OCI-M1 (cell line): ENCODE measurements at regions not wholly inside any gene's neighbourhood (a gene's known extent, or its start where the extent isn't known, plus 50 kb on each side); places are given as distances from the start of the nearest gene placed in this dataset.

Experiments
- DNase-seq: peaks from one replicate; lab custom pipeline; 2025; lab: John Stamatoyannopoulos, UW

- no peak for DNase-seq
Measured at GRCh38 chr20:60901831-60902230, 350.2 kb upstream of the CDH4 start.

DNA sequence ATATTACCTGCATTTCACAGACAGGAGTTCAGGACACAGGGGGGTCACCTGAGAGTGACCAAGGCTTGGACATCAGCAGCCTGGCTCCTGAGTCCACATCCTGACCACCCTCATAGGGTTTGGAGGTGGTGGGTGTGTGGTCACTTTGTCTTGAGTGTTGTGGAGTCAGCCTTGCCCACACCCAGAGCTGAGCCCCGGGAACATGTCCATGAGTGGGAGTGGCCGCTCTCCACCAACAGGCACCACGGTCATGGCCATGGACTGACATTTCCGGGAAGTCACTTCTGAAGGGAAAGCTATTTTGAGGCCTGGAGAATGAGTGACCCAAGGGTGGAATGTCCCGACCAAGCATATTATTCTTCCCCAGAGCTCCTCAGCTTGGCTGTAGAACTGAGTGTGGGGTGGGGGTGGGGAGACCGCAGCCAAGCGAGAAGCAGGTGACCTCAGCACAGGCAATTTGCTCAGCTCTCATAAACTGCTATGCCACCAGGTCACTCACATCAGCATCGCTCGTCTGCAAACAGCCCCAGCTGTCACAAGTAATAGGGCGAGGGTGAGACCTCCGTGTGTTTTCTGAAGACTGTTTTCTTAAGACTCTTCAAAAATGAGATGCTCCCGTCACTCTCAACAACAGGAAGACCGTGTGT lies 348.6 kb upstream of the CDH4 start:
- DNase-seq = no peak

GRCh38 chr20:60904730-60905129 lies 347.3 kb upstream of the CDH4 start:
- no peak for DNase-seq

DNA sequence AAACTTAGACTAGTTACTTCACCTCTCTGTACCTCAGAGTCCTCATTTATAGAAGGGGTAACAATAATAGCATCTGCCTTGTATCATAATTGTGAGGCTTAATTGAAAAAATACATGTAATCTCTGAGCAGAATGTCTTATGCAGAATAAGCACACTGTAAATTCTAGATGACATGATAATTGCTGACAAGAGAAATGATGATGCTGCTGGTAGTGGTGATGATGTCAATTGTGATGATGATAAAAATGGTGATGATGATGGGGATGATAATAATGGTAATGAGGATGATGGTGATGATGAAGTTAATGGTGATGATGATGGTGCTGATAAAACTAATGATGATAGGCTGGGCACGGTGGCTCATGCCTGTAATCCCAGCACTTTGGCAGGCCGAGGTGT lies 346.1 kb upstream of the CDH4 start:
- DNase-seq = no peak

GRCh38 chr20:60906555-60906954 lies 345.5 kb upstream of the CDH4 start:
- no peak for DNase-seq

DNA sequence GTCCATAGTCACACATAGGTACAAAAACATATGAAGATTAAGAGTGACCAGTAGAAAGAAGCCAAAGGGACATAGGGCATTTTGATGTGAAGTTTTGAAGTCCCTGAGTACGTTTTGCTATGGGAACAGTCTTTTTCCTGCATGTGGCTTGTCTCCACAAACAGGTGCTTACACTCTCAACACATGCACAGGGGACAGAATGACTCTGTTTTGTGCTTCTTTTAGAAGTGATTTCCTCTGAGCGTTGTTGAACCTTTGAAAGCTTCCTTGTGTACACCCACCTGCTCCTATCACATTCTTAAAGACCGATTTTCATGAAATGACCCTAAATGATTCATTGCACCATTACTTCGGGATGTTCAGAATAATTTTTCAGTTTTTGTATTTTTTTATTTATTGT lies 338.8 kb upstream of the CDH4 start:
- DNase-seq = no peak

DNA sequence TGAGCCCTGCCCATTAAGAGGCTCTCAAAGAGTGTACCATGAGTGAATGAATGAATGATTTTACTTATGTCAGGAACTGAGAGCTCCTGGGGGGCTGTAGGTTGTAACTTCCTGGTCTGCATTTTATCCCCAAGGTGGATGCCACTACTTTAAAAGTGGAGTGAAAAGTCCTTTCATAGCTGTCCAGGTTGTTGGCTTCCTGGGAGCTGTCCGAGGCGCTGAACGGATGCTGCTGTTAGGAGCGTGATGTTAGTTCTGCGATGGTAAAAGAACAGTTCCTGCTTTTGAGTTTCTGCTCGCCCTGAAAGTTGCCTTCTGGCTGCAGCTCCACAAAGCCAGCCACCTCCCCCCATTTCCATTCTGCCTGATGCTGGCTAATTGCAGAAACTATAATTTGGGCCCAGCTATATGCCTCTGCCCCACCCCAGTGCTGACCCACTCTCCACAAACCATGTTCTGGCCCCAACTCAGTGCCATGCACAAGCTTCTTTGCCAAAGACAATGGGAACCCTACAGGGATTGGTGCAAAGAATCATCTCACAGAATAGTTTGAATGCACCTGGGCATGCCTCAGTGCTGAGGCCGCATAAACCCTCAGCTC lies 330.9 kb upstream of the CDH4 start:
- DNase-seq = no peak

- DNase-seq = no peak
Measured at GRCh38 chr20:60926831-60927230, 325.2 kb upstream of the CDH4 start.

DNA sequence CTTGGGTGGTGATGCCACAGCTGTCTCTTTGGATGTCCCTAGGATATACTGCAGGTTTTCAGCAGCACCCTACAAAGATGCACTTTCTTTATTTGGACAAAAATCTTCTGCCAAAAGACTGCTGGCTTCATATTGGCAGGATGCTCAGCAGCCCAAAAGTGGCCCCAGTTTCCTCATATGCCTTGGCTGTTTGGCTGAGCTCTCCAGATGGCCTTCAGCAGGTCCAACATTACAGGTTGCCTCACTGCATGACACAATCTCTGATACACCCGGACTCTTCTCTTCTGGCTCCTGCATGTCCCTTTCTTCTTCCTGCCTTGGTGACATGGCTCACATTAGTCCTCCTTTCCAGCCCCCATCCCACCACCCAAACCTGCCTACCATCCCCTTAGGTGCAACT lies 323.7 kb upstream of the CDH4 start:
- DNase-seq = no peak

DNA sequence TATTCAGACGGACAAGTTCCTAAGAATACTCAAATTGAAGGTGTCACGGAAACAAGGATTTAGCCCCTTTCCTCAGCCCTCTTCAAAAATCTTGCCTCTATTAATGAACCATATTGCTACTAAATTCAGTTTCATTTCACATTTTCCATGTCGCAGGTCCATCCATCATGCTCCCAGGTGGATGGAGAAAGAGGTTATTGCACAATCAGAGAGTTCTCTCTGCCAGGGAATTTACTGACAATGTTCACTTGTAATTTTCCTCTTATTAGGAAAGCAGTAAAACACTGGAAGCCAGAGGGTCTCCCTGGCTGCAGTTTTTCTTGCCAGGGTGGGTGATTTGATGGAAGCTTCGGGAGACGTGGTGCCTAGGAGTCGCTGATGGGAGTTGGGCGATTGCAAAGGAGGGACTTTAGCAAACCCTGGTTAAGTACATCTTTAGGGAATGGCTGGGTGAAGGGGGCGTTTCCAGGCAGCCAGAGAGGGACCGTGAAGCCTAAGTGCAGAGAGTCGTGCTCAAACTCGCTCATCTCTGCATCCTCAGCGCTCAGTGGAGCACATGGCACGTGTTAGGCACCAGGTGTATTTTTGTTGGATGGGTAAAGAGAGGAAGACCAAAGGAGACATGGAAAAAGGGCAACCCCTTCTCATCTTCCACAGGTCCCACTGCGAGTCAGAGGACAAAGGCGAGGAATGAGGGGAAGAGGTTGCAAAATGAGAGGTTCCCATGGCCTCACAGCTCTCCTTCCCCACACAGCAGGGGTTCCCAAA lies 321.9 kb upstream of the CDH4 start:
- DNase-seq = no peak

DNA sequence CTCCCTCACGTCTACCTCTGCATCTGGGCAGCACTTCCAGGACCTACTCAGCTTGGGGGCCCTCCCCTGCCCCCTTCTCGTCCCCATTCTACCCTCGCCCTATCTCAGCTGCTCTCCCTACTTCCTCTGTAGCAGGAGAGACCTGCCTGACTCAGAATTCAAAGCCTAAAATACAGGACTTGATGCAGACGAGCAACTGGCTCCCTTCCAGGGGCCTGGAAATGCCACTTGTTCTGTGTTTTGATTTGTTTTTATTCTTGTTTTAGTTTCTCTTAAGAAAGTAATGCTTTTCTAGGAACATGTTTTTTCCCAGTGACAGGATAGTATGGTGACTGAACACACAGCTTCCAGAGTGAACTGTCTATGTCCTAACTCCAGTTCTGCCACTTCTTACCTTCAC lies 320.4 kb upstream of the CDH4 start:
- DNase-seq = no peak

DNA sequence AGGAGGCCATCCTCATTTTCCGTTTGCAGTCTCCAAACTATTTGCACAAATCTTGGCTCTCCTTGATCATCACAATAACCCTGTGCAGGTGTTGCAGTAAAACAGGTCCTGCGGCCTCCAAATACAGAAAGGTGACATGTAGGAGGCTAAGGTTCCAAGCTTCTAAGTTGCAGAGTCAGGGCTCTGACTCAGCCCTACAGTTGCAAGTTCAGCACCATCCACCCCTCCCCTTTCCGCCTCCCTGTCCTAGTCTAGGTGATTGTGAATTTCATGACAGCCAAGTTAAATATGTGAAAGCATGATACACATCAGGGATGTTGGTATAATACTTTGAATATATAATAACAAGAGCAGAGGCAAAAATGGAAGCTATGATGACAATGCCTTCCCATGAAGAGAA lies 317.3 kb upstream of the CDH4 start:
- no peak for DNase-seq

- no peak for DNase-seq
Measured at GRCh38 chr20:60935971-60936370, 316.1 kb upstream of the CDH4 start.

- DNase-seq = no peak
Measured at GRCh38 chr20:60937585-60937984, 314.5 kb upstream of the CDH4 start.

DNA sequence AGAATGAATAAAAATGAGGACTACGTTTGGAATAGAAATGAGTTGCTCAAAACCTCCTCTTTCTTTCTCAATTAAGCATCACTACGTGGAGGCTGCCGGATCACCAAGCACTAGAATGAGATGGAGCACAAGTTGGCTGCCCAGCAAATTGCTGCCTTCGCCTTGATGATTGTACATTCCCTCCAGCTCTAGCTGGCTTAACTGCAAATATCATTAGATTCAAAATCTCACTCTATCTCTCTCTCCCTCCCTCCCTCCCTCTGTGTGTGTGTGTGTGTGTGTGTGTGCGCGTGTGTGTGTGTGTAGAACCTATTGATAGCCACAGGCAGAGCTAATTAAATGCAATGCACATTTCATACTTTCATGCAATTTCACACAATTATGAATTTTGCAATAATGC lies 310.7 kb upstream of the CDH4 start:
- DNase-seq = no peak

- no peak for DNase-seq
Measured at GRCh38 chr20:60947819-60948218, 304.2 kb upstream of the CDH4 start.

DNA sequence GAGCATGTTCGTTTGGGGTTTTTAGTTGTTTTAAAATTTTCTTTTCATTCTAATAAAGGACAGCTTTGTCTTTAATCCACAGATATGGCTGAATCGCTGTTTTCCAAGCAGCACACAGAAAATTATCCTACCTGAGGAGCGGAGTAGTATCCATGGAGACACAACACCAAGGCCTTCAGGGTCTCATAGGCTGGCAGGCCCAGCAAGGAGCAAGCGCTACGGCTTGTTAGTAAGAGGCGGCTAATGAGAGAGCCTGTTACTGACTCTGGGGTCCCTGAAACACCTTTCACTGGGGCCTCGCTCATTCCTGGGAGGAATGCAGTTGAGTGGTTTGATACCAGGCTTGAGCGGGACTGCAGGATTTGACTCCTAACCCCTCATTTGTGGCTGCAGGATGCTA lies 303.8 kb upstream of the CDH4 start:
- DNase-seq = no peak

GRCh38 chr20:60950561-60950960 lies 301.5 kb upstream of the CDH4 start:
- DNase-seq = no peak

DNA sequence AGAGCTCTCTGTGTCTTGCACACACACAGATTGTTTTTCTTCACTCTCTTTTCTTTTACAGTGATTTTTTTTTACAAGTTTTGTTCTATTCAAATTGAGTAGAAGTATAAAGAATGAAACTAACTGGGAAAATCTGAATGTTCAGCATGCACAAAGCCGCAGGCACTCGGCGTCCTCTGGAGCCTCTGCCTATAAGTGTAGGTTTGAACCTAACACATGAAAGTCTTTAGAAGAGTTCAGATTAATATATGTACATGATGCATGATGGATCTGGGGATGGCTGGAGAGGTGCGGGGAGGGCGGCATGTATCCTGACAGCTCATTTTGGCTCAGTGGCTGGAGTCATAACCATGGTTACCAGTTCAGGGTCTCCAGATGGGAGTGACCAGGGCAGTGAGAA lies 301.1 kb upstream of the CDH4 start:
- DNase-seq = no peak

DNA sequence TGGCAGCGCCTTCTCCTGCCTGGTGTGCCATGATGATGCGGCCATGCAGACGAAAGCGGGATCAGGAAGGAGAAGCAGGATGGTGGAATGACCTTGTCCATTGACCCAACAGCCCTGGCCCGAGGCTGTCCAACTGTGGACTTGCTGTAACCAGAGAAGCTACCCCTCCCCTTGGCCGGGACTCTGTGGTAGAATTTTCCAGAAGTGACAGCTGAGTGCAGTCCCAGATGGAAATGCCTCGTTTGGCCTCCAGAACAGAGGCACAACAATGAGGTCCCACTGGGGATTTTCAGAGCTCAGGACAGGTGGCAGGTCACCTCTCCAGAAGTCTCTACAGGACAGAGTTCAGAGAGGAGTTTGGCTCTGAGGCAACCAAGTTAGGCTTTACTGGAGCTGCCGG lies 299.2 kb upstream of the CDH4 start:
- DNase-seq = no peak

- no peak for DNase-seq
Measured at GRCh38 chr20:60953321-60953720, 298.7 kb upstream of the CDH4 start.

GRCh38 chr20:60955706-60956105 lies 296.4 kb upstream of the CDH4 start:
- no peak for DNase-seq

- DNase-seq = no peak
Measured at GRCh38 chr20:60956194-60956593, 295.9 kb upstream of the CDH4 start.

- DNase-seq = no peak
Measured at GRCh38 chr20:60957621-60958020, 294.4 kb upstream of the CDH4 start.
